GM12878 (cell line): ENCODE measurements at regions not wholly inside any gene's neighbourhood (a gene's known extent, or its start where the extent isn't known, plus 50 kb on each side); places are given as distances from the start of the nearest gene placed in this dataset.

ENCODE experiments used
- ATAC-seq: fragments of 200-7000 bp; cut with Tn5 transposase; 3 replicates; pipeline ENCODE4 v1.9.1; 2020; ENCODE audit warnings: mild to moderate bottlenecking, moderate library complexity
- BruUV-seq: library from RNA; stranded (reverse); fragments of 400-500 nt; replicated peaks from 2 replicates; lab custom pipeline; 2021; lab: Mats Ljungman, UMichigan
- CTCF ChIA-PET: fragments of 300-600 bp; sonication (Branson Sonifier 250); formaldehyde crosslinking; extraction: SDS; loops from one replicate; lab custom pipeline; 2021; ENCODE audit warnings: inconsistent platforms; lab: Yijun Ruan, JAX
- POLR2A ChIA-PET: fragments of 350-600 bp; formaldehyde crosslinking; extraction: SDS; loops from one replicate; lab custom pipeline; 2021; ENCODE audit warnings: inconsistent platforms; lab: Charles Lee
- RAD21 ChIA-PET: fragments of 300-600 bp; sonication (Branson Sonifier 250); formaldehyde crosslinking; loops from one replicate; lab custom pipeline; 2023; ENCODE audit warnings: antibody characterized with exemption; ENCODE audit not compliant: unreplicated experiment; lab: Charles Lee
- SMC1A ChIA-PET: fragments of 300-600 bp; sonication (Branson Sonifier 250); formaldehyde crosslinking; loops from one replicate; lab custom pipeline; 2023; ENCODE audit not compliant: unreplicated experiment, uncharacterized antibody; lab: Charles Lee
- DNase-seq: peaks from one replicate; pipeline ENCODE4 v3.0.0-alpha.2; 2011; ENCODE audit warnings: low read depth, low spot score
- FAIRE-seq: peaks from 3 replicates; lab custom pipeline; 2011; peaks lifted over from hg19 to GRCh38; lab: Jason Lieb, UNC
- H2AFZ ChIP-seq: 2 replicates; pipeline ENCODE4 v1.6.0; 2011; ENCODE audit warnings: low read depth, low read length, control low read depth; ENCODE audit not compliant: control insufficient read depth
- H3K27ac ChIP-seq: 2 replicates; pipeline ENCODE4 v1.5.1; 2011; ENCODE audit warnings: control low read depth; ENCODE audit not compliant: control insufficient read depth, insufficient read depth
- H3K27me3 ChIP-seq, 2 experiments: replicated peaks in 1 of 2; 2 replicates each; pipeline versions ENCODE4 v1.6.0 to v1.6.1; 2011; ENCODE audit warnings: low read length in 1 of 2; ENCODE audit not compliant: control insufficient read depth in 2 of 2, insufficient read depth in 2 of 2
- H3K36me3 ChIP-seq, 2 experiments: 2 replicates each; pipeline ENCODE4 v1.5.1; 2011; ENCODE audit warnings: low read length in 1 of 2; ENCODE audit not compliant: control insufficient read depth in 2 of 2, insufficient read depth in 2 of 2
- H3K4me1 ChIP-seq: 2 replicates; pipeline ENCODE4 v1.6.1; 2011; ENCODE audit warnings: mild to moderate bottlenecking, low read length, moderate library complexity, mixed read lengths; ENCODE audit not compliant: control insufficient read depth, insufficient read depth
- H3K4me2 ChIP-seq: 2 replicates; pipeline ENCODE4 v1.6.0; 2011; ENCODE audit warnings: control low read depth; ENCODE audit not compliant: control insufficient read depth, insufficient read depth
- H3K4me3 ChIP-seq: fragments of 200-600 bp; sonication (generic); 2 replicates; pipeline ENCODE4 v1.5.1; 2016
- H3K79me2 ChIP-seq: 2 replicates; pipeline ENCODE4 v1.6.0; 2011; ENCODE audit warnings: low read length; ENCODE audit not compliant: control insufficient read depth, insufficient read depth
- H3K9ac ChIP-seq: 2 replicates; pipeline ENCODE4 v1.8.0; 2011; ENCODE audit warnings: low read length, control low read depth, mixed read lengths; ENCODE audit not compliant: control insufficient read depth, insufficient read depth
- H3K9me3 ChIP-seq: replicated peaks from 3 replicates; pipeline ENCODE4 v1.5.1; 2011; ENCODE audit warnings: mild to moderate bottlenecking, low read length; ENCODE audit not compliant: control insufficient read depth, insufficient read depth
- H4K20me1 ChIP-seq: 2 replicates; pipeline ENCODE4 v1.6.0; 2011; ENCODE audit not compliant: control insufficient read depth, insufficient read depth
- ASH2L ChIP-seq: fragments of 300-600, 200-600 bp; sonication (generic); IDR thresholded peaks from 2 replicates; pipeline ENCODE4 v1.6.1; 2017; ENCODE audit warnings: low read depth, mild to moderate bottlenecking, borderline replicate concordance
- CEBPB ChIP-seq, 2 experiments: fragments of 150-350 bp in 1 of 2; IDR thresholded peaks; 2 replicates each; pipeline ENCODE4 v1.6.1; 2012 to 2014; ENCODE audit warnings: low read depth in 2 of 2, low read length in 2 of 2, borderline replicate concordance in 1 of 2, inconsistent platforms in 1 of 2
- CHD4 ChIP-seq: fragments of 200-600 bp; sonication (generic); IDR thresholded peaks from 2 replicates; pipeline ENCODE4 v1.6.1; 2016; ENCODE audit warnings: mild to moderate bottlenecking
- HDAC2 ChIP-seq: fragments of 200-600 bp; sonication (generic); IDR thresholded peaks from 2 replicates; pipeline ENCODE4 v1.6.1; 2017
- HDGF ChIP-seq: fragments of 450-650 bp; IDR thresholded peaks from 2 replicates; pipeline ENCODE4 v1.6.1; 2016; ENCODE audit warnings: antibody characterized with exemption
- IKZF2 ChIP-seq, 2 experiments: fragments of 450-650 bp; IDR thresholded peaks; 2 replicates each; pipeline ENCODE4 v1.6.1; 2017; ENCODE audit warnings: mild to moderate bottlenecking in 2 of 2, moderate library complexity in 2 of 2
- JUNB ChIP-seq: IDR thresholded peaks from 2 replicates; pipeline ENCODE4 v1.6.1; 2016; ENCODE audit warnings: antibody characterized with exemption, mild to moderate bottlenecking
- MAX ChIP-seq: IDR thresholded peaks from 2 replicates; pipeline ENCODE4 v1.6.1; 2012; ENCODE audit warnings: low read depth, low read length, improper control_type of control experiment
- MEF2B ChIP-seq: fragments of 450-650 bp; IDR thresholded peaks from 2 replicates; pipeline ENCODE4 v1.6.1; 2018; ENCODE audit warnings: mild to moderate bottlenecking, moderate library complexity; ENCODE audit not compliant: partially characterized antibody, poor library complexity, severe bottlenecking
- MTA3 ChIP-seq: IDR thresholded peaks from 2 replicates; pipeline ENCODE4 v1.6.1; 2012; ENCODE audit warnings: low read length, inconsistent platforms, borderline replicate concordance
- PBX3 ChIP-seq: IDR thresholded peaks from 2 replicates; pipeline ENCODE4 v1.6.1; 2011; ENCODE audit warnings: mild to moderate bottlenecking, low read depth, low read length, moderate library complexity; ENCODE audit not compliant: insufficient replicate concordance
- POLR2A ChIP-seq: IDR thresholded peaks from 2 replicates; pipeline ENCODE4 v1.6.1; 2011; ENCODE audit warnings: low read depth, mild to moderate bottlenecking, low read length
- RFX5 ChIP-seq: IDR thresholded peaks from 2 replicates; pipeline ENCODE4 v1.6.1; 2011; ENCODE audit warnings: low read depth, low read length, improper control_type of control experiment
- SKIL ChIP-seq: fragments of 450-650 bp; IDR thresholded peaks from 2 replicates; pipeline ENCODE4 v1.6.1; 2017; ENCODE audit warnings: mild to moderate bottlenecking, low read depth, inconsistent platforms; ENCODE audit not compliant: poor library complexity, severe bottlenecking
- WGBS: methylation state at CpG from one replicate; pipeline ENCODE4 v1.1.6; 2016; ENCODE audit warnings: low lambda C conversion rate; ENCODE audit not compliant: insufficient replicate concordance, insufficient coverage; ENCODE audit errors: missing lambda C conversion rate; 5-methylcytosine and 5-hydroxymethylcytosine counted together
- in situ Hi-C: fragments of 300-500 bp; cut with MboI; formaldehyde crosslinking; loops from 9 replicates; pipeline ENCODE4 v1.14.3; 2018; ENCODE audit warnings: mixed read lengths
- intact Hi-C: fragments of 100-400 bp; cut with micrococcal nuclease; formaldehyde crosslinking; loops from one replicate; pipeline ENCODE4 v1.14.2; 2022; ENCODE audit not compliant: unreplicated experiment

- WGBS: 0% methylated on average over 1 of the region's 1 CpG
- Histone ChIP-seq H3K9me3 (no peaks in the 10 kb centered on the region), H3K36me3 (no peaks in the 10 kb centered on the region), H3K27ac (no peak overlapping the region), H3K4me3 (no peak overlapping the region), H3K27me3 (no peaks in the 10 kb centered on the region), H3K4me2 (no peak overlapping the region), H2AFZ (no peak overlapping the region), H3K9ac (no peak overlapping the region), H4K20me1 (no peaks in the 10 kb centered on the region), H3K79me2 (no peaks in the 10 kb centered on the region), H3K4me1 (no peaks in the 10 kb centered on the region)
- RAD21 ChIA-PET: no interaction called here
- in situ Hi-C loops: no loop called here
- POLR2A ChIA-PET: no interaction called here
- TF ChIP-seq IKZF2 (IDR thresholded peaks at IDR 0.05) (no peak), HDGF (no peak), RFX5 (no peak), CHD4 (no peak), SKIL (no peak), JUNB (no peak), PBX3 (no peak), MAX (no peak), ASH2L (no peak), POLR2A (no peak), HDAC2 (no peak), MEF2B (no peak), CEBPB (IDR thresholded peaks at IDR 0.05; ENCODE audit: borderline replicate concordance in 1 of 2, low read depth in 2 of 2, low read length in 2 of 2) (no peak), MTA3 (no peak)
- FAIRE-seq (no peak), ATAC-seq (no peak), DNase-seq (no peak)
- BruUV-seq: no TSS peak
- intact Hi-C loops: no loop called here
- SMC1A ChIA-PET: interaction anchor here (0.6 kb wide), 1 partner anchor 42 kb away, joined by 5 read pairs; no protein-coding TSS in a partner anchor
- CTCF ChIA-PET: no interaction called here
Observed at GRCh38 chr21:23712166-23712565, 1895.1 kb downstream of the MRPL39 start.
